H1 (cell line): ENCODE measurements at regions not wholly inside any gene's neighbourhood (a gene's known extent, or its start where the extent isn't known, plus 50 kb on each side); places are given as distances from the start of the nearest gene placed in this dataset.

Experiments used
- CTCF ChIA-PET: fragments of 300-600 bp; sonication (Branson Sonifier 250); formaldehyde crosslinking; loops from one replicate; lab custom pipeline; 2021; ENCODE audit not compliant: partially characterized antibody; lab: Charles Lee
- POLR2A ChIA-PET: fragments of 300-600 bp; sonication (Branson Sonifier 250); formaldehyde crosslinking; loops from one replicate; lab custom pipeline; 2021; ENCODE audit warnings: inconsistent platforms; ENCODE audit not compliant: partially characterized antibody; lab: Charles Lee
- DNase-seq, 2 experiments: peaks; one replicate each; pipeline versions ENCODE4 v3.0.0 to v3.0.0-alpha.2; 2010 to 2022; ENCODE audit warnings: low spot score in 2 of 2, low read depth in 1 of 2, mixed read lengths in 1 of 2
- FAIRE-seq: peaks from 2 replicates; lab custom pipeline; 2011; peaks lifted over from hg19 to GRCh38; lab: Jason Lieb, UNC
- H2AFZ ChIP-seq: 2 replicates; pipeline ENCODE4 v1.8.1; 2012; ENCODE audit warnings: low read length, inconsistent platforms
- H2AK5ac ChIP-seq: 2 replicates; pipeline ENCODE4 v1.6.1; 2013; ENCODE audit warnings: low read depth, low read length
- H2BK120ac ChIP-seq: replicated peaks from 2 replicates; pipeline ENCODE3; 2013; ENCODE audit warnings: low read depth, low read length, inconsistent platforms
- H2BK12ac ChIP-seq: 2 replicates; pipeline ENCODE4 v1.6.1; 2013; ENCODE audit warnings: low read depth, low read length
- H2BK15ac ChIP-seq: 2 replicates; pipeline ENCODE4 v1.6.1; 2013; ENCODE audit warnings: low read length
- H2BK20ac ChIP-seq: 2 replicates; pipeline ENCODE4 v1.6.1; 2013; ENCODE audit warnings: low read length
- H2BK5ac ChIP-seq: 2 replicates; pipeline ENCODE4 v1.6.1; 2013; ENCODE audit warnings: low read depth, low read length
- H3K14ac ChIP-seq: 2 replicates; pipeline ENCODE4 v1.6.1; 2013; ENCODE audit warnings: inconsistent platforms; ENCODE audit not compliant: insufficient read length
- H3K18ac ChIP-seq: 2 replicates; pipeline ENCODE4 v1.6.1; 2013; ENCODE audit warnings: low read length; ENCODE audit errors: extremely low read depth
- H3K23ac ChIP-seq: 2 replicates; pipeline ENCODE4 v1.6.1; 2013; ENCODE audit warnings: inconsistent platforms; ENCODE audit not compliant: insufficient read length
- H3K23me2 ChIP-seq: 2 replicates; pipeline ENCODE4 v1.6.1; 2013; ENCODE audit warnings: low read depth, low read length
- H3K27ac ChIP-seq: 2 replicates; pipeline ENCODE4 v1.6.1; 2011; ENCODE audit warnings: low read depth, low read length, inconsistent platforms
- H3K27me3 ChIP-seq, 4 experiments: replicated peaks in 1 of 4; 1 replicate in 1 of 4; 2 replicates in 3 of 4; pipeline versions ENCODE4 v1.6.1 to v1.8.1; 2011 to 2013; ENCODE audit warnings: low read length in 3 of 4, mild to moderate bottlenecking in 3 of 4, inconsistent platforms in 2 of 4, mixed read lengths in 2 of 4, moderate library complexity in 1 of 4; ENCODE audit not compliant: control insufficient read depth in 3 of 4, insufficient read depth in 3 of 4; ENCODE audit errors: extremely low read depth in 1 of 4
- H3K36me3 ChIP-seq, 4 experiments: 2 replicates each; pipeline versions ENCODE4 v1.6.1 to v1.8.1; 2011 to 2013; ENCODE audit warnings: mild to moderate bottlenecking in 4 of 4, low read length in 3 of 4, moderate library complexity in 2 of 4, control low read depth in 1 of 4, inconsistent platforms in 1 of 4; ENCODE audit not compliant: insufficient read depth in 4 of 4, control insufficient read depth in 2 of 4
- H3K4ac ChIP-seq: replicated peaks from 2 replicates; pipeline ENCODE3; 2013; ENCODE audit warnings: low read length, low read depth, mixed read lengths, inconsistent platforms; ENCODE audit not compliant: insufficient read length
- H3K4me1 ChIP-seq, 4 experiments: replicated peaks in 1 of 4; 1 replicate in 1 of 4; 2 replicates in 3 of 4; pipeline versions ENCODE4 v1.6.1 to v1.8.1; 2011 to 2013; ENCODE audit warnings: low read length in 3 of 4, inconsistent platforms in 2 of 4, mixed read lengths in 1 of 4; ENCODE audit not compliant: insufficient read depth in 4 of 4, control insufficient read depth in 3 of 4
- H3K4me2 ChIP-seq, 2 experiments: 2 replicates each; pipeline versions ENCODE4 v1.6.1 to v1.8.1; 2011 to 2013; ENCODE audit warnings: low read depth in 2 of 2, low read length in 2 of 2, control low read depth in 1 of 2, inconsistent platforms in 1 of 2, mild to moderate bottlenecking in 1 of 2; ENCODE audit not compliant: insufficient read depth in 1 of 2
- H3K4me3 ChIP-seq, 4 experiments: fragments of 200-600, 300-600 bp in 1 of 4; sonication (generic), shearing (Covaris generic), sonication (Bioruptor Twin) in 1 of 4; 2 replicates each; pipeline versions ENCODE4 v1.5.1 to v1.8.1; 2011 to 2016; ENCODE audit warnings: low read length in 4 of 4, low read depth in 3 of 4, control low read depth in 2 of 4, inconsistent platforms in 2 of 4, mild to moderate bottlenecking in 2 of 4, mixed read lengths in 1 of 4, moderate library complexity in 1 of 4; ENCODE audit not compliant: insufficient read depth in 2 of 4; ENCODE audit errors: extremely low read depth in 1 of 4
- H3K56ac ChIP-seq: replicated peaks from 2 replicates; pipeline ENCODE3; 2013; ENCODE audit warnings: low read depth, mild to moderate bottlenecking, mixed read lengths, low read length, inconsistent platforms; ENCODE audit not compliant: insufficient read length
- H3K79me1 ChIP-seq: 2 replicates; pipeline ENCODE4 v1.6.1; 2013; ENCODE audit warnings: low read depth, low read length, control low read depth
- H3K79me2 ChIP-seq, 2 experiments: 2 replicates each; pipeline versions ENCODE4 v1.6.1 to v1.8.1; 2012 to 2013; ENCODE audit warnings: low read length in 2 of 2, mild to moderate bottlenecking in 2 of 2, inconsistent platforms in 1 of 2; ENCODE audit not compliant: insufficient read depth in 2 of 2, control insufficient read depth in 1 of 2
- H3K9ac ChIP-seq, 4 experiments: replicated peaks in 1 of 4; 1 replicate in 1 of 4; 2 replicates in 3 of 4; pipeline versions ENCODE4 v1.6.1 to v1.8.1; 2011 to 2013; ENCODE audit warnings: low read depth in 3 of 4, low read length in 3 of 4, control low read depth in 2 of 4, mild to moderate bottlenecking in 2 of 4, moderate library complexity in 2 of 4, inconsistent platforms in 1 of 4; ENCODE audit errors: extremely low read depth in 1 of 4
- H3K9me3 ChIP-seq, 2 experiments: 2 replicates each; pipeline versions ENCODE4 v1.6.1 to v1.8.1; 2012 to 2013; ENCODE audit warnings: mild to moderate bottlenecking in 2 of 2, moderate library complexity in 2 of 2, control low read depth in 1 of 2, inconsistent platforms in 1 of 2, low read depth in 1 of 2, low read length in 1 of 2, mixed read lengths in 1 of 2; ENCODE audit not compliant: insufficient read depth in 2 of 2
- H4K20me1 ChIP-seq, 2 experiments: replicated peaks in 1 of 2; 2 replicates each; pipeline versions ENCODE3 to v1.8.1; 2011 to 2013; ENCODE audit warnings: inconsistent platforms in 2 of 2, low read length in 2 of 2, mild to moderate bottlenecking in 1 of 2; ENCODE audit not compliant: insufficient read depth in 2 of 2, control insufficient read depth in 1 of 2
- H4K5ac ChIP-seq: 2 replicates; pipeline ENCODE4 v1.6.1; 2013; ENCODE audit warnings: low read length, low read depth, mixed read lengths, inconsistent platforms; ENCODE audit not compliant: insufficient read length
- H4K8ac ChIP-seq: 2 replicates; pipeline ENCODE4 v1.8.0; 2013; ENCODE audit warnings: mild to moderate bottlenecking, moderate library complexity, low read length, inconsistent platforms; ENCODE audit not compliant: insufficient read depth; ENCODE audit errors: extremely low read depth
- H4K91ac ChIP-seq: replicated peaks from 2 replicates; pipeline ENCODE3; 2013; ENCODE audit warnings: low read length, mixed read lengths, inconsistent platforms; ENCODE audit not compliant: insufficient read length
- CHD2 ChIP-seq: IDR thresholded peaks from 2 replicates; pipeline ENCODE4 v1.6.1; 2012; ENCODE audit warnings: low read length, improper control_type of control experiment
- CREB1 ChIP-seq: IDR thresholded peaks from 2 replicates; pipeline ENCODE4 v1.6.1; 2012; ENCODE audit warnings: inconsistent platforms
- EGR1 ChIP-seq: IDR thresholded peaks from 2 replicates; pipeline ENCODE4 v1.6.1; 2011; ENCODE audit warnings: low read depth, low read length, borderline replicate concordance
- GTF2F1 ChIP-seq: IDR thresholded peaks from 2 replicates; pipeline ENCODE4 v1.6.1; 2012; ENCODE audit warnings: low read depth, low read length, improper control_type of control experiment, borderline replicate concordance
- NANOG ChIP-seq: IDR thresholded peaks from 2 replicates; pipeline ENCODE4 v1.6.1; 2011; ENCODE audit warnings: low read length, low read depth, mild to moderate bottlenecking, inconsistent platforms; ENCODE audit not compliant: insufficient read depth, poor library complexity, severe bottlenecking
- POLR2AphosphoS5 ChIP-seq: IDR thresholded peaks from 2 replicates; pipeline ENCODE4 v1.6.1; 2011; ENCODE audit warnings: low read depth, low read length
- RAD21 ChIP-seq, 2 experiments: IDR thresholded peaks in 1 of 2; conservative IDR thresholded peaks in 1 of 2; 2 replicates each; pipeline ENCODE4 v1.6.1; 2011; ENCODE audit warnings: low read depth in 2 of 2, low read length in 2 of 2, improper control_type of control experiment in 1 of 2, inconsistent platforms in 1 of 2, mild to moderate bottlenecking in 1 of 2, moderate library complexity in 1 of 2
- RBBP5 ChIP-seq: IDR thresholded peaks from 2 replicates; pipeline ENCODE4 v1.7.1; 2012; ENCODE audit warnings: low read depth, mild to moderate bottlenecking, inconsistent platforms, low read length, moderate library complexity, borderline replicate concordance
- SIRT6 ChIP-seq: IDR thresholded peaks from one replicate; pipeline ENCODE4 v1.7.1; 2012; ENCODE audit warnings: low read length, inconsistent platforms
- SP1 ChIP-seq: IDR thresholded peaks from 2 replicates; pipeline ENCODE4 v1.6.1; 2011; ENCODE audit warnings: low read depth, low read length
- TCF12 ChIP-seq: IDR thresholded peaks from 2 replicates; pipeline ENCODE4 v1.6.1; 2011; ENCODE audit warnings: low read depth, mild to moderate bottlenecking, low read length
- TEAD4 ChIP-seq: IDR thresholded peaks from 2 replicates; pipeline ENCODE4 v1.6.1; 2012; ENCODE audit warnings: low read depth, low read length, inconsistent platforms, mixed read lengths
- USF2 ChIP-seq: IDR thresholded peaks from 2 replicates; pipeline ENCODE4 v1.6.1; 2011; ENCODE audit warnings: low read length, improper control_type of control experiment
- WGBS, 2 experiments: shearing (Covaris generic) in 1 of 2; methylation state at CpG; one replicate each; pipeline versions ENCODE4 v1.1.6 to v1.1.7; 2013 to 2015; ENCODE audit warnings: low lambda C conversion rate in 2 of 2, mixed read lengths in 2 of 2, inconsistent platforms in 1 of 2, low coverage in 1 of 2, missing lambda C conversion rate in 1 of 2; ENCODE audit not compliant: insufficient replicate concordance in 2 of 2, insufficient coverage in 1 of 2, insufficient read length in 1 of 2; ENCODE audit errors: extremely low coverage in 1 of 2, missing lambda C conversion rate in 1 of 2; 5-methylcytosine and 5-hydroxymethylcytosine counted together

GRCh38 chr21:14321042-14321441, 61.9 kb downstream of the HSPA13 start:
- no peaks in the 10 kb centered on the region for H3K23me2 ChIP-seq
- no peak overlapping the region for H3K4me3 ChIP-seq
- no peaks in the 10 kb centered on the region for H3K27me3 ChIP-seq
- no peaks in the 10 kb centered on the region for H3K4me1 ChIP-seq
- no peak overlapping the region for H4K91ac ChIP-seq
- H3K9me3 ChIP-seq, result no peaks in the 10 kb centered on the region
- ChIA-PET CTCF (no interaction called here), POLR2A (no interaction called here)
- no peak overlapping the region for H3K23ac ChIP-seq
- no peak for TF ChIP-seq USF2
- no peak for TF ChIP-seq NANOG
- TF ChIP-seq CREB1, result no peak
- no peak for TF ChIP-seq TEAD4
- TF ChIP-seq RBBP5, result no peak
- TF ChIP-seq TCF12, result no peak
- TF ChIP-seq GTF2F1, result no peak
- TF ChIP-seq POLR2AphosphoS5, result no peak
- TF ChIP-seq EGR1, result no peak
- no peak for TF ChIP-seq RAD21 (IDR thresholded peaks at IDR 0.05 in 1 of 2, conservative IDR thresholded peaks at IDR 0.05 in 1 of 2; ENCODE audit: low read depth in 2 of 2, low read length in 2 of 2)
- no peak for TF ChIP-seq SIRT6
- TF ChIP-seq SP1, result no peak
- no peak for TF ChIP-seq CHD2
- no peak overlapping the region for H2AK5ac ChIP-seq
- no peak overlapping the region for H3K18ac ChIP-seq
- H2BK12ac ChIP-seq, result no peak overlapping the region
- no peak overlapping the region for H3K9ac ChIP-seq
- H3K79me1 ChIP-seq, result no peaks in the 10 kb centered on the region
- no peaks in the 10 kb centered on the region for H3K36me3 ChIP-seq
- no peak for FAIRE-seq
- no peak overlapping the region for H2BK15ac ChIP-seq
- no peak overlapping the region for H3K4me2 ChIP-seq
- DNase-seq, result no peak
- H4K5ac ChIP-seq, result no peak overlapping the region
- no peak overlapping the region for H2BK120ac ChIP-seq
- H4K20me1 ChIP-seq, result no peaks in the 10 kb centered on the region
- 94% methylated on average over 5 of the region's 5 CpGs; no CpG with 5 or more reads in 1 of the 2 experiments for WGBS, 2 experiments
- no peak overlapping the region for H3K4ac ChIP-seq
- H3K56ac ChIP-seq, result no peak overlapping the region
- H2BK5ac ChIP-seq, result no peak overlapping the region
- H3K27ac ChIP-seq, result no peak overlapping the region
- H3K14ac ChIP-seq, result no peak overlapping the region
- no peak overlapping the region for H4K8ac ChIP-seq
- no peaks in the 10 kb centered on the region for H3K79me2 ChIP-seq
- no peak overlapping the region for H2BK20ac ChIP-seq
- no peak overlapping the region for H2AFZ ChIP-seq
